GM19463 (cell line): ENCODE measurements at regions not wholly inside any gene's neighbourhood (a gene's known extent, or its start where the extent isn't known, plus 50 kb on each side); places are given as distances from the start of the nearest gene placed in this dataset.

Source experiments
- ATAC-seq: cut with Tn5 transposase; IDR thresholded peaks from one replicate; pipeline ENCODE4 v1.9.1; 2021; ENCODE audit warnings: mild to moderate bottlenecking, moderate library complexity; ENCODE audit not compliant: unreplicated experiment

GRCh38 chr9:115914291-115914690 is 239.3 kb upstream of the PAPPA start:
- no peak for ATAC-seq

GRCh38 chr9:115921301-115921700 is 232.3 kb upstream of the PAPPA start:
- no peak for ATAC-seq

- ATAC-seq = no peak
These were observed 231.1 kb upstream of the PAPPA start for GRCh38 chr9:115922444-115922843.

GRCh38 chr9:115923410-115923809 is 230.2 kb upstream of the PAPPA start:
- no peak for ATAC-seq

GRCh38 chr9:115923903-115924668 is 229.5 kb upstream of the PAPPA start:
- no peak for ATAC-seq

- ATAC-seq = no peak
These were observed 229.0 kb upstream of the PAPPA start for GRCh38 chr9:115924669-115924987.

GRCh38 chr9:115925424-115925823 is 228.2 kb upstream of the PAPPA start:
- ATAC-seq = no peak

GRCh38 chr9:115930472-115930871 is 223.1 kb upstream of the PAPPA start:
- no peak for ATAC-seq

- ATAC-seq = no peak
These were observed 215.1 kb upstream of the PAPPA start for GRCh38 chr9:115938479-115938878.

- no peak for ATAC-seq
These were observed 214.4 kb upstream of the PAPPA start for GRCh38 chr9:115939065-115939765.

GRCh38 chr9:115941561-115942315 is 211.9 kb upstream of the PAPPA start:
- ATAC-seq = no peak

- no peak for ATAC-seq
These were observed 210.0 kb upstream of the PAPPA start for GRCh38 chr9:115943431-115944165.

GRCh38 chr9:115944166-115944948 is 209.2 kb upstream of the PAPPA start:
- ATAC-seq = no peak

- ATAC-seq = no peak
These were observed 208.6 kb upstream of the PAPPA start for GRCh38 chr9:115945009-115945431.

GRCh38 chr9:115946530-115946929 is 207.1 kb upstream of the PAPPA start:
- ATAC-seq = no peak

GRCh38 chr9:115951977-115952376 is 201.6 kb upstream of the PAPPA start:
- no peak for ATAC-seq

GRCh38 chr9:115952430-115953292 is 200.9 kb upstream of the PAPPA start:
- ATAC-seq = no peak

GRCh38 chr9:115956371-115956770 is 197.2 kb upstream of the PAPPA start:
- no peak for ATAC-seq

GRCh38 chr9:115957585-115957984 is 196.0 kb upstream of the PAPPA start:
- ATAC-seq = no peak
